ENCODE measurements at regions not wholly inside any gene's neighbourhood (a gene's known extent, or its start where the extent isn't known, plus 50 kb on each side); places are given as distances from the start of the nearest gene placed in this dataset.
"Not testable (repeated sequence)": the region's sequence is repeated elsewhere in the genome, so short reads cannot be mapped to it uniquely, and the experiment has no call there.

GRCh38 chr14:30020687-30021086, 93.0 kb upstream of the PRKD1 start:
- Histone ChIP-seq H3K27ac (ENCODE audit: low read depth, low read length) (no peak overlapping the region), H3K9ac (ENCODE audit: low read length) (no peak overlapping the region), H3K4me3 (ENCODE audit: low read length) (no peak overlapping the region), H3K4me1 (ENCODE audit: control insufficient read depth, insufficient read depth, low read length) (no peaks in the 10 kb centered on the region), H3K27me3 (ENCODE audit: control insufficient read depth, insufficient read depth, low read length) (no peaks in the 10 kb centered on the region), H3K36me3 (ENCODE audit: control insufficient read depth, insufficient read depth, low read length) (no peaks in the 10 kb centered on the region)

- not testable (repeated sequence) for H3K9ac ChIP-seq (ENCODE audit: low read length); H3K36me3 ChIP-seq (ENCODE audit: control insufficient read depth, insufficient read depth, low read length); H3K27ac ChIP-seq (ENCODE audit: low read depth, low read length); H3K27me3 ChIP-seq (ENCODE audit: control insufficient read depth, insufficient read depth, low read length); H3K4me3 ChIP-seq (ENCODE audit: low read length); H3K4me1 ChIP-seq (ENCODE audit: control insufficient read depth, insufficient read depth, low read length)
These were observed 95.7 kb upstream of the PRKD1 start for GRCh38 chr14:30023350-30023749.

GRCh38 chr14:30034152-30034551, 106.5 kb upstream of the PRKD1 start:
- Histone ChIP-seq H3K27ac (ENCODE audit: low read depth, low read length) (no peak overlapping the region), H3K36me3 (ENCODE audit: control insufficient read depth, insufficient read depth, low read length) (no peaks in the 10 kb centered on the region), H3K4me1 (ENCODE audit: control insufficient read depth, insufficient read depth, low read length) (no peaks in the 10 kb centered on the region), H3K9ac (ENCODE audit: low read length) (no peak overlapping the region), H3K27me3 (ENCODE audit: control insufficient read depth, insufficient read depth, low read length) (no peaks in the 10 kb centered on the region), H3K4me3 (ENCODE audit: low read length) (no peak overlapping the region)

- Histone ChIP-seq H3K4me1 (ENCODE audit: control insufficient read depth, insufficient read depth, low read length) (no peaks in the 10 kb centered on the region), H3K9ac (ENCODE audit: low read length) (no peak overlapping the region), H3K36me3 (ENCODE audit: control insufficient read depth, insufficient read depth, low read length) (no peaks in the 10 kb centered on the region), H3K4me3 (ENCODE audit: low read length) (no peak overlapping the region), H3K27ac (ENCODE audit: low read depth, low read length) (no peak overlapping the region), H3K27me3 (ENCODE audit: control insufficient read depth, insufficient read depth, low read length) (no peaks in the 10 kb centered on the region)
These were observed 107.7 kb upstream of the PRKD1 start for GRCh38 chr14:30035361-30035760.

- no peaks in the 10 kb centered on the region for H3K36me3 ChIP-seq (ENCODE audit: control insufficient read depth, insufficient read depth, low read length)
- no peak overlapping the region for H3K27ac ChIP-seq (ENCODE audit: low read depth, low read length)
- no peaks in the 10 kb centered on the region for H3K27me3 ChIP-seq (ENCODE audit: control insufficient read depth, insufficient read depth, low read length)
- H3K9ac ChIP-seq (ENCODE audit: low read length), result no peak overlapping the region
- no peak overlapping the region for H3K4me3 ChIP-seq (ENCODE audit: low read length)
- H3K4me1 ChIP-seq (ENCODE audit: control insufficient read depth, insufficient read depth, low read length), result no peaks in the 10 kb centered on the region
These were observed 118.1 kb upstream of the PRKD1 start for GRCh38 chr14:30045720-30046119.

GRCh38 chr14:30053103-30053502, 125.5 kb upstream of the PRKD1 start:
- no peak overlapping the region for H3K27ac ChIP-seq (ENCODE audit: low read depth, low read length)
- H3K36me3 ChIP-seq (ENCODE audit: control insufficient read depth, insufficient read depth, low read length), result no peaks in the 10 kb centered on the region
- no peaks in the 10 kb centered on the region for H3K4me1 ChIP-seq (ENCODE audit: control insufficient read depth, insufficient read depth, low read length)
- H3K27me3 ChIP-seq (ENCODE audit: control insufficient read depth, insufficient read depth, low read length), result no peaks in the 10 kb centered on the region
- H3K9ac ChIP-seq (ENCODE audit: low read length), result no peak overlapping the region
- no peak overlapping the region for H3K4me3 ChIP-seq (ENCODE audit: low read length)

GRCh38 chr14:30054201-30054600, 126.6 kb upstream of the PRKD1 start:
- no peaks in the 10 kb centered on the region for H3K27me3 ChIP-seq (ENCODE audit: control insufficient read depth, insufficient read depth, low read length)
- no peaks in the 10 kb centered on the region for H3K36me3 ChIP-seq (ENCODE audit: control insufficient read depth, insufficient read depth, low read length)
- no peak overlapping the region for H3K27ac ChIP-seq (ENCODE audit: low read depth, low read length)
- H3K4me1 ChIP-seq (ENCODE audit: control insufficient read depth, insufficient read depth, low read length), result no peaks in the 10 kb centered on the region
- H3K4me3 ChIP-seq (ENCODE audit: low read length), result no peak overlapping the region
- no peak overlapping the region for H3K9ac ChIP-seq (ENCODE audit: low read length)

- Histone ChIP-seq H3K27me3 (ENCODE audit: control insufficient read depth, insufficient read depth, low read length) (no peaks in the 10 kb centered on the region), H3K4me1 (ENCODE audit: control insufficient read depth, insufficient read depth, low read length) (no peaks in the 10 kb centered on the region), H3K27ac (ENCODE audit: low read depth, low read length) (no peak overlapping the region), H3K9ac (ENCODE audit: low read length) (no peak overlapping the region), H3K4me3 (ENCODE audit: low read length) (no peak overlapping the region), H3K36me3 (ENCODE audit: control insufficient read depth, insufficient read depth, low read length) (no peaks in the 10 kb centered on the region)
These were observed 130.8 kb upstream of the PRKD1 start for GRCh38 chr14:30058401-30058800.

GRCh38 chr14:30063746-30064145, 136.1 kb upstream of the PRKD1 start:
- Histone ChIP-seq H3K4me1 (ENCODE audit: control insufficient read depth, insufficient read depth, low read length) (no peaks in the 10 kb centered on the region), H3K9ac (ENCODE audit: low read length) (no peak overlapping the region), H3K27me3 (ENCODE audit: control insufficient read depth, insufficient read depth, low read length) (no peaks in the 10 kb centered on the region), H3K4me3 (ENCODE audit: low read length) (no peak overlapping the region), H3K36me3 (ENCODE audit: control insufficient read depth, insufficient read depth, low read length) (no peaks in the 10 kb centered on the region), H3K27ac (ENCODE audit: low read depth, low read length) (no peak overlapping the region)

GRCh38 chr14:30064454-30064853, 136.8 kb upstream of the PRKD1 start:
- Histone ChIP-seq H3K36me3 (ENCODE audit: control insufficient read depth, insufficient read depth, low read length) (no peaks in the 10 kb centered on the region), H3K9ac (ENCODE audit: low read length) (no peak overlapping the region), H3K4me1 (ENCODE audit: control insufficient read depth, insufficient read depth, low read length) (no peaks in the 10 kb centered on the region), H3K27ac (ENCODE audit: low read depth, low read length) (no peak overlapping the region), H3K4me3 (ENCODE audit: low read length) (no peak overlapping the region), H3K27me3 (ENCODE audit: control insufficient read depth, insufficient read depth, low read length) (no peaks in the 10 kb centered on the region)

- Histone ChIP-seq H3K27ac (ENCODE audit: low read depth, low read length) (no peak overlapping the region), H3K36me3 (ENCODE audit: control insufficient read depth, insufficient read depth, low read length) (no peaks in the 10 kb centered on the region), H3K4me3 (ENCODE audit: low read length) (no peak overlapping the region), H3K9ac (ENCODE audit: low read length) (no peak overlapping the region), H3K27me3 (ENCODE audit: control insufficient read depth, insufficient read depth, low read length) (no peaks in the 10 kb centered on the region), H3K4me1 (ENCODE audit: control insufficient read depth, insufficient read depth, low read length) (no peaks in the 10 kb centered on the region)
These were observed 141.9 kb upstream of the PRKD1 start for GRCh38 chr14:30069536-30069935.

GRCh38 chr14:30072454-30072853, 144.8 kb upstream of the PRKD1 start:
- not testable (repeated sequence) for H3K27me3 ChIP-seq (ENCODE audit: control insufficient read depth, insufficient read depth, low read length); H3K9ac ChIP-seq (ENCODE audit: low read length); H3K36me3 ChIP-seq (ENCODE audit: control insufficient read depth, insufficient read depth, low read length); H3K4me1 ChIP-seq (ENCODE audit: control insufficient read depth, insufficient read depth, low read length); H3K27ac ChIP-seq (ENCODE audit: low read depth, low read length); H3K4me3 ChIP-seq (ENCODE audit: low read length)

GRCh38 chr14:30077946-30078345, 150.3 kb upstream of the PRKD1 start:
- Histone ChIP-seq H3K27me3 (ENCODE audit: control insufficient read depth, insufficient read depth, low read length) (no peaks in the 10 kb centered on the region), H3K27ac (ENCODE audit: low read depth, low read length) (no peak overlapping the region)

More at GRCh38 chr14:30077946-30078345, 150.3 kb upstream of the PRKD1 start:
- Histone ChIP-seq H3K4me1 (ENCODE audit: control insufficient read depth, insufficient read depth, low read length) (no peaks in the 10 kb centered on the region), H3K36me3 (ENCODE audit: control insufficient read depth, insufficient read depth, low read length) (no peaks in the 10 kb centered on the region), H3K9ac (ENCODE audit: low read length) (no peak overlapping the region), H3K4me3 (ENCODE audit: low read length) (no peak overlapping the region)
